ENCODE measurements at regions not wholly inside any gene's neighbourhood (a gene's known extent, or its start where the extent isn't known, plus 50 kb on each side); places are given as distances from the start of the nearest gene placed in this dataset.

- Histone ChIP-seq H3K9me1 (ENCODE audit: insufficient read depth, low read length) (no peaks in the 10 kb centered on the region), H2BK5ac (ENCODE audit: low read depth, low read length, poor library complexity, severe bottlenecking) (no peak overlapping the region), H3K79me1 (ENCODE audit: low read depth in 1 of 2, low read length in 2 of 2) (no peaks in the 10 kb centered on the region), H3K23ac (ENCODE audit: low read depth, low read length) (no peak overlapping the region), H3K14ac (replicated peaks; ENCODE audit: low read depth, low read length) (no peak overlapping the region), H2BK20ac (ENCODE audit: low read depth, low read length) (no peak overlapping the region), H2AK5ac (ENCODE audit: low read depth, low read length) (no peak overlapping the region), H3K4me3 (ENCODE audit: insufficient read depth, low read depth, low read length) (no peak overlapping the region), H3K9me3 (ENCODE audit: control insufficient read depth, insufficient read depth, low read length) (peaks cover 59% of the 10 kb centered on the region), H3K4ac (ENCODE audit: low read depth, low read length) (no peak overlapping the region), H3K27me3 (ENCODE audit: control insufficient read depth, insufficient read depth, low read length) (no peaks in the 10 kb centered on the region), H4K91ac (ENCODE audit: insufficient read depth, low read depth, low read length) (no peak overlapping the region), H4K5ac (ENCODE audit: low read depth, low read length) (no peak overlapping the region), H2BK120ac (ENCODE audit: low read depth, low read length) (no peak overlapping the region), H3K4me2 (ENCODE audit: low read depth, low read length) (no peak overlapping the region), H2BK15ac (ENCODE audit: low read depth, low read length) (no peak overlapping the region), H3K18ac (ENCODE audit: low read depth, low read length) (no peak overlapping the region), H2AK9ac (replicated peaks; ENCODE audit: low read depth, low read length, poor library complexity) (no peak overlapping the region), H3K56ac (ENCODE audit: extremely low read depth, insufficient read depth, low read length) (no peak overlapping the region), H3K4me1 (ENCODE audit: control insufficient read depth, insufficient read depth, low read length) (no peaks in the 10 kb centered on the region), H4K8ac (ENCODE audit: low read depth in 2 of 2, low read length in 2 of 2) (no peak overlapping the region), H4K20me1 (ENCODE audit: insufficient read depth, low read length) (no peaks in the 10 kb centered on the region), H3K27ac (ENCODE audit: insufficient read depth, low read length) (no peak overlapping the region), H3K36me3 (ENCODE audit: control insufficient read depth, insufficient read depth, low read length) (no peaks in the 10 kb centered on the region), H2AFZ (replicated peaks; ENCODE audit: low read length, poor library complexity) (no peak overlapping the region), H3K9ac (ENCODE audit: low read depth, low read length) (no peak overlapping the region)
- BruUV-seq (replicated peaks), result no TSS peak
- dilution Hi-C loops (cut with HindIII; ENCODE audit: low sequenced_read_pairs, unreplicated experiment), result no loop called here
- intact Hi-C loops (cut with micrococcal nuclease), result no loop called here
- ChIA-PET POLR2A (ENCODE audit: unreplicated experiment) (no interaction called here), CTCF (no interaction called here)
- in situ Hi-C loops (cut with MboI; ENCODE audit: low sequenced_read_pairs), result no loop called here
- no peak for TF ChIP-seq SMC3 (IDR thresholded peaks at IDR 0.05; ENCODE audit: low read depth, low read length)
- no peak for TF ChIP-seq ELK1 (IDR thresholded peaks at IDR 0.05; ENCODE audit: borderline replicate concordance, low read depth, low read length)
- TF ChIP-seq FOS (IDR thresholded peaks at IDR 0.05; ENCODE audit: low read depth, low read length), result no peak
- no peak for TF ChIP-seq POLR2A (IDR thresholded peaks at IDR 0.05; ENCODE audit: low read depth, low read length)
- TF ChIP-seq MAZ (IDR thresholded peaks at IDR 0.05; ENCODE audit: borderline replicate concordance, low read depth, low read length), result no peak
- TF ChIP-seq RCOR1 (IDR thresholded peaks at IDR 0.05; ENCODE audit: insufficient replicate concordance, low read length), result no peak
- TF ChIP-seq CHD1 (IDR thresholded peaks at IDR 0.05; ENCODE audit: low read depth, low read length), result no peak
- TF ChIP-seq MAFK (IDR thresholded peaks at IDR 0.05; ENCODE audit: low read depth, low read length), result no peak
- TF ChIP-seq BHLHE40 (IDR thresholded peaks at IDR 0.05; ENCODE audit: low read depth, low read length), result no peak
- no peak for TF ChIP-seq CTCF (conservative IDR thresholded peaks at IDR 0.05; ENCODE audit: low read depth, low read length)
- TF ChIP-seq RFX5 (IDR thresholded peaks at IDR 0.05; ENCODE audit: low read depth, low read length), result no peak
- no peak for TF ChIP-seq NFE2L2 (IDR thresholded peaks at IDR 0.05; ENCODE audit: low read depth, low read length)
- TF ChIP-seq USF2 (IDR thresholded peaks at IDR 0.05; ENCODE audit: low read depth, low read length), result no peak
- no peak for TF ChIP-seq RAD21 (IDR thresholded peaks at IDR 0.05; ENCODE audit: low read length)
- no peak for TF ChIP-seq MXI1 (IDR thresholded peaks at IDR 0.05; ENCODE audit: borderline replicate concordance, low read depth, low read length)
- no peak for TF ChIP-seq CEBPB (IDR thresholded peaks at IDR 0.05; ENCODE audit: low read depth, low read length)
- DNase-seq (no peak), ATAC-seq (ENCODE audit: low read depth) (no peak)
- 50% methylated on average over 3 of the region's 6 CpGs; no CpG with 5 or more reads in 1 of the 2 experiments for WGBS, 2 experiments (ENCODE audit: extremely low coverage in 2 of 2, insufficient read length in 1 of 2)
Measured at GRCh38 chr22:48644997-48645396, 1182.7 kb downstream of the BRD1 start.

Data from IMR-90 (cell line).